Heart left ventricle (tissue), 16 donors: ENCODE measurements at regions not wholly inside any gene's neighbourhood (a gene's known extent, or its start where the extent isn't known, plus 50 kb on each side); places are given as distances from the start of the nearest gene placed in this dataset.

Source experiments
- ATAC-seq, 4 donors: fragments of 200-7000 bp; cut with Tn5 transposase; one replicate each; pipeline ENCODE4 v1.9.1; 2020 to 2022; ENCODE audit warnings: moderate library complexity in 4 of 4, mild to moderate bottlenecking in 3 of 4, moderate number of reproducible peaks in 1 of 4
- DNase-seq, 5 donors: peaks; one replicate each; pipeline ENCODE4 v3.0.0-alpha.2; 2020
- H3K27ac ChIP-seq, 12 donors: fragments of 200-600 bp; sonication (generic) in 4 of 12; one replicate each; pipeline versions ENCODE4 v1.5.0 to v1.8.0; 2016 to 2022; ENCODE audit warnings: mild to moderate bottlenecking in 2 of 12
- H3K27me3 ChIP-seq, 9 donors: fragments of 200-600 bp; sonication (generic) in 2 of 9; one replicate each; pipeline versions ENCODE4 v1.5.1 to v1.8.0; 2016 to 2022; ENCODE audit warnings: mild to moderate bottlenecking in 3 of 9
- H3K36me3 ChIP-seq, 9 donors: fragments of 200-600 bp; sonication (generic) in 2 of 9; one replicate each; pipeline versions ENCODE4 v1.5.0 to v1.8.0; 2018 to 2022; ENCODE audit warnings: mild to moderate bottlenecking in 2 of 9
- H3K4me1 ChIP-seq, 12 donors: fragments of 200-600 bp; sonication (generic) in 4 of 12; one replicate each; pipeline versions ENCODE4 v1.5.0 to v1.8.0; 2016 to 2022; ENCODE audit warnings: mild to moderate bottlenecking in 3 of 12
- H3K4me3 ChIP-seq, 12 donors: fragments of 200-600 bp; sonication (generic) in 4 of 12; one replicate each; pipeline versions ENCODE4 v1.5.0 to v1.8.0; 2017 to 2022; ENCODE audit warnings: mild to moderate bottlenecking in 9 of 12, moderate library complexity in 4 of 12
- H3K9me3 ChIP-seq, 12 donors: fragments of 200-600 bp; sonication (generic) in 4 of 12; one replicate each; pipeline versions ENCODE4 v1.5.0 to v1.8.0; 2016 to 2022; ENCODE audit warnings: mild to moderate bottlenecking in 1 of 12
- POLR2A ChIP-seq, 2 donors: fragments of 450-650 bp; IDR thresholded peaks; one replicate each; pipeline ENCODE4 v1.6.1; 2017; ENCODE audit warnings: antibody characterized with exemption in 2 of 2, mild to moderate bottlenecking in 2 of 2, moderate library complexity in 2 of 2
- WGBS, 4 donors: extraction: QIAGEN DNeasy Blood & Tissue Kit in 2 of 4; methylation state at CpG; one replicate each; pipeline versions ENCODE4 v1.1.5 to v1.1.7; 2013 to 2018; 5-methylcytosine and 5-hydroxymethylcytosine counted together
- intact Hi-C, 10 donors: fragments of 100-400 bp; cut with DNase I; formaldehyde crosslinking; loops; one replicate each; pipeline versions ENCODE4 v1.11.1 to v1.14.2; 2022
- TF ChIP-seq, protein P1 (sequence below), 12 donors: fragments of 200-600 bp; sonication (generic) in 4 of 12; IDR thresholded peaks; one replicate each; pipeline versions ENCODE4 v1.5.0 to v1.8.0; 2018 to 2022; ENCODE audit warnings: antibody characterized with exemption in 12 of 12, mild to moderate bottlenecking in 5 of 12
- donor health status: ischemic (EF 13 %, LVEDD 7.1; RV severe dilation, severe dysfunction).
- donor health status: healthy with polysubstance abuse.
- donor health status: DM: no; HTN: yes; CAD: no.
- donor health status: DM: no; HTN: no; CAD: no.
- donor health status: ischemic (EF 25% LVEDD 6.9; RV normal size, moderate dysfunction).
- donor health status: ischemic (EF 25% LVEDD 5.7; RV mildly dilated, moderate dysfunction).
- donor health status: healthy.
- donor health status: DM: yes; HTN: yes; CAD: no.
- donor health status: ischemic (EF 35%, LVEDD 5.7; RV mildly dilated, moderate dysfunction).
- donor health status: nonischemic (EF 11% LVEDD 7.7; RV severe dilation, severe dysfunction).
- donor health status: DM: yes; HTN: yes; CAD: no.
- donor health status: PGD.
- donor health status: ischemic (EF 29% LVEDD 5.4; RV normal size, mild dysfunction).
- donor health status: nonischemic (EF 23%, LVEDD 6.1; RV moderate dilation, normal function).

DNA sequence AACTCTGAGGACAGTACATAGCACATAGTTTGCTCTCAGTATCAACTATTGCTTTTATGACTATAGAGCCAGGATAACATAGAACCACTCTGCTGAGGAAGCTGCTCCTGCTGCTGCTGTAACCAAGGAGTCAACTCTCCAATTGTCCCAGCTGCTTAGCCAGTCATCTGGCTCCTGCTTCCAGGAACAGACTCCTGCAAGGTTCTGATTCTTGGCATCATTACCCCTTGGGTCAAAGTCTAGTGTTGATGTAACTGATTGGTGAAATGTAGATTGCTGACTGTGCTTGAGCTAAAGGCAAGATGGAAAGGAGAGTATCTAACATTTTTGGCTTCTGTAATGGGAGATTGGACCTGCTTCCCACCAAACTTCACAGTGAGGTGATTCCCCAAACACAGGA, 261.9 kb upstream of the FSHR start:
- H3K27ac ChIP-seq, result no peak overlapping the region
- intact Hi-C loops, result no loop called here
- no peaks in the 10 kb centered on the region for H3K27me3 ChIP-seq
- H3K9me3 ChIP-seq, result no peaks in the 10 kb centered on the region
- TF ChIP-seq POLR2A (IDR thresholded peaks at IDR 0.05), result no peak
- TF ChIP-seq, protein P1, sequence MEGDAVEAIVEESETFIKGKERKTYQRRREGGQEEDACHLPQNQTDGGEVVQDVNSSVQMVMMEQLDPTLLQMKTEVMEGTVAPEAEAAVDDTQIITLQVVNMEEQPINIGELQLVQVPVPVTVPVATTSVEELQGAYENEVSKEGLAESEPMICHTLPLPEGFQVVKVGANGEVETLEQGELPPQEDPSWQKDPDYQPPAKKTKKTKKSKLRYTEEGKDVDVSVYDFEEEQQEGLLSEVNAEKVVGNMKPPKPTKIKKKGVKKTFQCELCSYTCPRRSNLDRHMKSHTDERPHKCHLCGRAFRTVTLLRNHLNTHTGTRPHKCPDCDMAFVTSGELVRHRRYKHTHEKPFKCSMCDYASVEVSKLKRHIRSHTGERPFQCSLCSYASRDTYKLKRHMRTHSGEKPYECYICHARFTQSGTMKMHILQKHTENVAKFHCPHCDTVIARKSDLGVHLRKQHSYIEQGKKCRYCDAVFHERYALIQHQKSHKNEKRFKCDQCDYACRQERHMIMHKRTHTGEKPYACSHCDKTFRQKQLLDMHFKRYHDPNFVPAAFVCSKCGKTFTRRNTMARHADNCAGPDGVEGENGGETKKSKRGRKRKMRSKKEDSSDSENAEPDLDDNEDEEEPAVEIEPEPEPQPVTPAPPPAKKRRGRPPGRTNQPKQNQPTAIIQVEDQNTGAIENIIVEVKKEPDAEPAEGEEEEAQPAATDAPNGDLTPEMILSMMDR (IDR thresholded peaks at IDR 0.05), result no peak
- H3K4me3 ChIP-seq, result no peak overlapping the region
- DNase-seq (no peak), ATAC-seq (no peak)
- H3K4me1 ChIP-seq, result no peaks in the 10 kb centered on the region
- H3K36me3 ChIP-seq, result no peaks in the 10 kb centered on the region

GRCh38 chr2:49404108-49404507, 249.8 kb upstream of the FSHR start:
- intact Hi-C loops, result no loop called here
- Histone ChIP-seq H3K27ac (no peak overlapping the region), H3K9me3 (peaks cover 0 to 9% (median 0%) of the 10 kb centered on the region in 12 donors), H3K27me3 (no peaks in the 10 kb centered on the region), H3K4me1 (no peaks in the 10 kb centered on the region), H3K36me3 (no peaks in the 10 kb centered on the region), H3K4me3 (no peak overlapping the region)
- TF ChIP-seq POLR2A (IDR thresholded peaks at IDR 0.05), result no peak
- TF ChIP-seq, protein P1 (IDR thresholded peaks at IDR 0.05), result no peak
- DNase-seq (no peak), ATAC-seq (no peak)
- WGBS, 4 donors, result 45 to 65% (median 63%) methylated on average over 4 of the region's 4 CpGs

GRCh38 chr2:49403637-49404036, 249.3 kb upstream of the FSHR start:
- no peak for ATAC-seq
- 71 to 86% (median 77%) methylated on average over 2 of the region's 2 CpGs for WGBS, 4 donors
- intact Hi-C loops, result no loop called here

GRCh38 chr2:49379406-49379805, 225.1 kb upstream of the FSHR start:
- no peak for TF ChIP-seq POLR2A (IDR thresholded peaks at IDR 0.05)
- TF ChIP-seq, protein P1 (IDR thresholded peaks at IDR 0.05), result no peak
- Histone ChIP-seq H3K9me3 (no peaks in the 10 kb centered on the region), H3K4me3 (no peak overlapping the region), H3K4me1 (no peaks in the 10 kb centered on the region), H3K27me3 (no peaks in the 10 kb centered on the region), H3K36me3 (no peaks in the 10 kb centered on the region), H3K27ac (no peak overlapping the region)
- intact Hi-C loops, result no loop called here
- WGBS, 4 donors, result 30 to 43% (median 34%) methylated on average over 1 of the region's 1 CpG
- DNase-seq, result no peak
- ATAC-seq, result no peak

More at GRCh38 chr2:49403637-49404036, 249.3 kb upstream of the FSHR start:
- Histone ChIP-seq H3K27me3 (no peaks in the 10 kb centered on the region), H3K4me3 (no peak overlapping the region), H3K9me3 (peaks cover 0 to 6% (median 0%) of the 10 kb centered on the region in 12 donors), H3K27ac (no peak overlapping the region), H3K36me3 (no peaks in the 10 kb centered on the region), H3K4me1 (no peaks in the 10 kb centered on the region)
- TF ChIP-seq, protein P1 (IDR thresholded peaks at IDR 0.05), result no peak
- no peak for TF ChIP-seq POLR2A (IDR thresholded peaks at IDR 0.05)
- DNase-seq, result no peak
